K562 (cell line): ENCODE measurements at regions not wholly inside any gene's neighbourhood (a gene's known extent, or its start where the extent isn't known, plus 50 kb on each side); places are given as distances from the start of the nearest gene placed in this dataset.

ENCODE experiments used
- ATAC-seq: fragments of 200-7000 bp; cut with Tn5 transposase; 3 replicates; pipeline ENCODE4 v1.9.1; 2020; ENCODE audit warnings: moderate library complexity
- BruUV-seq: library from RNA; stranded (reverse); fragments of 400-500 nt; replicated peaks from 2 replicates; lab custom pipeline; 2021; lab: Mats Ljungman, UMichigan
- CTCF ChIA-PET: fragments of 300-600 bp; formaldehyde crosslinking; extraction: SDS; loops from one replicate; lab custom pipeline; 2021; ENCODE audit warnings: low intra/inter-chr PET ratio; lab: Yijun Ruan, JAX
- POLR2A ChIA-PET: fragments of 300-600, 350-650 bp; sonication (Branson Sonifier 250); formaldehyde crosslinking; extraction: SDS; loops from one replicate; lab custom pipeline; 2021; ENCODE audit warnings: antibody characterized with exemption, inconsistent platforms; lab: Yijun Ruan, JAX
- DNase-seq, 4 experiments: peaks; one replicate each; pipeline versions ENCODE4 v3.0.0 to v3.0.0-alpha.2; 2011 to 2018; ENCODE audit warnings: low spot score in 3 of 4, mixed read lengths in 3 of 4; ENCODE audit errors: extremely low read depth in 1 of 4
- FAIRE-seq: peaks from 2 replicates; lab custom pipeline; 2011; peaks lifted over from hg19 to GRCh38; lab: Jason Lieb, UNC
- H2AFZ ChIP-seq: 2 replicates; pipeline ENCODE4 v1.6.0; 2011; ENCODE audit warnings: low read depth, low read length, control low read depth, inconsistent platforms
- H3K27ac ChIP-seq: fragments of 200-600 bp; 3 replicates; pipeline ENCODE4 v1.8.0; 2011; ENCODE audit warnings: low read depth, mild to moderate bottlenecking, control low read depth, inconsistent platforms, low read length, moderate library complexity, mixed read lengths; ENCODE audit errors: extremely low read depth
- H3K27me3 ChIP-seq, 2 experiments: fragments of 300-600 bp in 1 of 2; 2 replicates in 1 of 2; 3 replicates in 1 of 2; pipeline versions ENCODE4 v1.6.0 to v1.8.0; 2011; ENCODE audit warnings: inconsistent platforms in 2 of 2, low read length in 2 of 2, mild to moderate bottlenecking in 1 of 2, mixed read lengths in 1 of 2, moderate library complexity in 1 of 2; ENCODE audit not compliant: control insufficient read depth in 2 of 2, insufficient read depth in 2 of 2
- H3K36me3 ChIP-seq: fragments of 300-600 bp; 3 replicates; pipeline ENCODE4 v1.8.0; 2011; ENCODE audit warnings: mild to moderate bottlenecking, low read length, inconsistent platforms; ENCODE audit not compliant: control insufficient read depth, insufficient read depth
- H3K4me1 ChIP-seq, 2 experiments: fragments of 200-600 bp in 1 of 2; replicated peaks in 1 of 2; 2 replicates in 1 of 2; 3 replicates in 1 of 2; pipeline versions ENCODE4 v1.5.1 to v1.8.0; 2011; ENCODE audit warnings: inconsistent platforms in 2 of 2, low read length in 2 of 2, mild to moderate bottlenecking in 1 of 2, mixed read lengths in 1 of 2, moderate library complexity in 1 of 2; ENCODE audit not compliant: control insufficient read depth in 2 of 2, insufficient read depth in 2 of 2
- H3K4me2 ChIP-seq: 2 replicates; pipeline ENCODE4 v1.6.1; 2011; ENCODE audit warnings: low read length, control low read depth, inconsistent platforms, mixed read lengths; ENCODE audit not compliant: insufficient read depth
- H3K4me3 ChIP-seq: fragments of 200-600 bp; sonication (generic), shearing (Covaris generic); 2 replicates; pipeline ENCODE4 v1.5.1; 2016; ENCODE audit warnings: control low read depth, inconsistent platforms
- H3K79me2 ChIP-seq: fragments of 200-600 bp; 3 replicates; pipeline ENCODE4 v1.8.0; 2011; ENCODE audit warnings: low read length, inconsistent platforms; ENCODE audit not compliant: control insufficient read depth, insufficient read depth
- H3K9ac ChIP-seq, 2 experiments: 2 replicates each; pipeline versions ENCODE4 v1.6.0 to v1.6.1; 2011; ENCODE audit warnings: low read depth in 2 of 2, low read length in 2 of 2, control low read depth in 1 of 2, inconsistent platforms in 1 of 2, mild to moderate bottlenecking in 1 of 2, mixed read lengths in 1 of 2; ENCODE audit not compliant: insufficient read depth in 1 of 2
- H3K9me1 ChIP-seq: one replicate; pipeline ENCODE4 v1.6.0; 2011; ENCODE audit warnings: inconsistent platforms, mild to moderate bottlenecking, low read length, moderate library complexity; ENCODE audit not compliant: control insufficient read depth, insufficient read depth
- H3K9me3 ChIP-seq: replicated peaks from 2 replicates; pipeline ENCODE4 v1.5.1; 2011; ENCODE audit warnings: low read depth, low read length, inconsistent platforms; ENCODE audit not compliant: control insufficient read depth, insufficient read depth
- H4K20me1 ChIP-seq: replicated peaks from 2 replicates; pipeline ENCODE4 v1.6.1; 2011; ENCODE audit warnings: low read length, inconsistent platforms, mixed read lengths; ENCODE audit not compliant: control insufficient read depth, insufficient read depth
- CBX3 ChIP-seq, 2 experiments: IDR thresholded peaks; 1 replicate in 1 of 2; 2 replicates in 1 of 2; pipeline ENCODE4 v1.6.1; 2012; ENCODE audit warnings: inconsistent platforms in 2 of 2, low read length in 2 of 2, borderline replicate concordance in 1 of 2, control low read depth in 1 of 2
- EGR1 ChIP-seq: fragments of 450-650 bp; conservative IDR thresholded peaks from 2 replicates; pipeline ENCODE4 v1.6.1; 2017; ENCODE audit warnings: mild to moderate bottlenecking
- NCOA2 ChIP-seq, 2 experiments: fragments of 450-650 bp; IDR thresholded peaks; 2 replicates each; pipeline ENCODE4 v1.6.1; 2018; ENCODE audit warnings: mild to moderate bottlenecking in 2 of 2, moderate library complexity in 1 of 2; ENCODE audit not compliant: partially characterized antibody in 2 of 2
- TCFL5 ChIP-seq: fragments of 250-450 bp; sonication (Bioruptor Pico); conservative IDR thresholded peaks from 2 replicates; pipeline ENCODE4 v1.6.1; 2021; ENCODE audit warnings: mild to moderate bottlenecking, moderate library complexity, matching md5 sums
- TSC22D4 ChIP-seq: fragments of 450-650 bp; IDR thresholded peaks from 2 replicates; pipeline ENCODE4 v1.6.1; 2016; ENCODE audit warnings: missing genetic modification characterization, missing biosample characterization, control low read depth
- WGBS: fragments of 100-300 bp; shearing (Covaris generic); methylation state at CpG from one replicate; pipeline ENCODE4 v1.1.6; 2016; ENCODE audit warnings: low coverage, mixed read lengths; ENCODE audit not compliant: insufficient coverage; ENCODE audit errors: missing lambda C conversion rate; 5-methylcytosine and 5-hydroxymethylcytosine counted together
- in situ Hi-C: fragments of 300-500 bp; cut with MboI; formaldehyde crosslinking; loops from 4 replicates; pipeline ENCODE4 v1.15.0; 2018; ENCODE audit warnings: inconsistent platforms, mixed read lengths
- intact Hi-C: fragments of 100-400 bp; cut with micrococcal nuclease; formaldehyde crosslinking; loops from 2 replicates; pipeline ENCODE4 v1.14.2; 2022
- TF ChIP-seq, protein P1 (sequence below), 2 experiments: fragments of 250-450 bp in 1 of 2; fragments of 450-650 bp in 1 of 2; sonication (Bioruptor Pico) in 1 of 2; IDR thresholded peaks; 2 replicates each; pipeline versions ENCODE4 v1.6.1 to v1.8.0; 2016 to 2021; ENCODE audit warnings: mild to moderate bottlenecking in 2 of 2, moderate library complexity in 2 of 2, missing compliant biosample characterization in 1 of 2, missing genetic modification characterization in 1 of 2
- TF ChIP-seq, protein P2 (sequence below): sonication (generic); IDR thresholded peaks from 2 replicates; pipeline ENCODE4 v1.6.1; 2016

DNA sequence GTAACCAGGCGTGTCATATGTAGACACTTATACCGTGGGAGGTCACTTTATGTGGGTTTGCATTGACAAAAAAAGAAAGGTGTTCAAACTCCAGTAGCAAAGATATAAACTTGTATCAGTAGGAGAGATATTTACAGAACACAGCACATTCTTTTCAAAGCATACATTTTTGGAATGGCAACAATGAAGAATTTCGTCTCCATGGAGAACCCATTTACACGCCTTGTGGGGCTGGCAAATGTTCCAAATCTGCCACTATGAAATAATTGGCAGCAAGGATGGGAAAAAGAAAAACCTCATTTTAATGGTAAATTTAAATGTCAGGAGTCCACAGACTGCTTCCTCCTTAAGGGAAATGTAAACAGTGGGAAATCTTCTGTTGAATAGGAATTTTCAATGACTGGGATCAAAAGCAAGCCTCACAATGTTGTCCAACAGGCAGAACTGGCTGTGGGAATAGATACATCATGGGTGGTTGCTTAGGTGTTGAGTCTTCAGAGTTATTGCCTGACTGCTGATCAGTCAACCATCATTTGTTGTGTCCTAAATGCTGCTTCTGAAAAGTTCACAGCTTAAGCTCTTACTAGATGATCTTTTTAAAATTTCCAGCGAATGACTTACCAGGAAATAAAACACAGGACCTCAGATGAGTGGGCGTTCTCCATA lies 256.6 kb upstream of the SEMA3C start:
- WGBS = 18% methylated on average over 6 of the region's 6 CpGs
- TF ChIP-seq, protein P1, sequence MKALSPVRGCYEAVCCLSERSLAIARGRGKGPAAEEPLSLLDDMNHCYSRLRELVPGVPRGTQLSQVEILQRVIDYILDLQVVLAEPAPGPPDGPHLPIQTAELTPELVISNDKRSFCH (CRISPR knock-in tag; IDR thresholded peaks at IDR 0.05) = no peak
- TF ChIP-seq, protein P1 (tag; IDR thresholded peaks at IDR 0.05) = no peak
- 0 out of 2 replicates have a peak, but pooled peaks have one; percentile 9 for TF ChIP-seq EGR1
- no peak for TF ChIP-seq CBX3 (IDR thresholded peaks at IDR 0.05; ENCODE audit: borderline replicate concordance in 1 of 2, low read length in 2 of 2)
- no peak overlapping the region for H3K27ac ChIP-seq
- DNase-seq = no peak
- FAIRE-seq = no peak
- ChIA-PET POLR2A (no interaction called here), CTCF (no interaction called here)
- H3K4me3 ChIP-seq = no peak overlapping the region
- no peak for ATAC-seq
- H3K4me2 ChIP-seq = no peak overlapping the region
- no TSS peak for BruUV-seq
- no peaks in the 10 kb centered on the region; the same call in 1 of the 2 replicates for H3K9me3 ChIP-seq
- H3K27me3 ChIP-seq = no peaks in the 10 kb centered on the region
- H3K79me2 ChIP-seq = no peaks in the 10 kb centered on the region
- H3K4me1 ChIP-seq = no peaks in the 10 kb centered on the region; a peak in 1 of 5 replicates
- intact Hi-C loops (no loop called here), in situ Hi-C loops (no loop called here)
- H3K9me1 ChIP-seq = no peaks in the 10 kb centered on the region
- H4K20me1 ChIP-seq = no peaks in the 10 kb centered on the region
- no peak overlapping the region for H2AFZ ChIP-seq
- no peak overlapping the region for H3K9ac ChIP-seq
- H3K36me3 ChIP-seq = no peaks in the 10 kb centered on the region

DNA sequence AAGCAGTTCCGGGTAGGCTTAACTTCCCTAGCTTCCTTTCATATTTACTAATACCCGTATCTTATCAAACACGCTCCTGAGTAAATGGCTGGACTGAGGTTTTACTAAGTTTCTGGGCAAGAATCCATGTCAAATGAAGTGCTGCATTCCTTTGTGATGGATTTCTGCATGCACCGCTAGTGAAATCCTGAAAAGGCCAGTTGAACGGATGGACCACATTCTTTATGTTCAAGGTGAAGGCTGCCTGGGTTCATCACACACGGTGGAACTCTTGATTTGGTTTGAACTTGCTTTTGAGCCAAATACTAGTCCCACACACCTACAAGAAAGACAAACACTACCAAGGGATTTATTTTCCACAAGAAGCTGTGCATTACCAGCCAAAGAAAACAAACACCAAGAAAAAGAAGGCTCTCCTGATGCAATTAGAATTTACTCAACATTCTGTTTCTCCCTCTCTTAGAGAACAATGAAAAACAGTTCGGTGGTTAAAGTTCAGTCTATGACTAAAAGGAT lies 255.0 kb upstream of the SEMA3C start:
- H3K9ac ChIP-seq = no peak overlapping the region
- peak overlapping the region; percentile 64 for H2AFZ ChIP-seq

More for the DNA sequence above, 255.0 kb upstream of the SEMA3C start:
- no peaks in the 10 kb centered on the region for H3K79me2 ChIP-seq
- FAIRE-seq = no peak
- no TSS peak for BruUV-seq
- H3K9me3 ChIP-seq = no peaks in the 10 kb centered on the region; the same call in 1 of the 2 replicates
- POLR2A ChIA-PET = no interaction called here
- intact Hi-C loops = no loop called here
- H4K20me1 ChIP-seq = no peaks in the 10 kb centered on the region
- 2% methylated on average over 7 of the region's 7 CpGs for WGBS
- TF ChIP-seq TCFL5 (CRISPR knock-in tag) = no peak
- no peak for TF ChIP-seq NCOA2 (IDR thresholded peaks at IDR 0.05; ENCODE audit: partially characterized antibody in 2 of 2)
- TF ChIP-seq, protein P2, sequence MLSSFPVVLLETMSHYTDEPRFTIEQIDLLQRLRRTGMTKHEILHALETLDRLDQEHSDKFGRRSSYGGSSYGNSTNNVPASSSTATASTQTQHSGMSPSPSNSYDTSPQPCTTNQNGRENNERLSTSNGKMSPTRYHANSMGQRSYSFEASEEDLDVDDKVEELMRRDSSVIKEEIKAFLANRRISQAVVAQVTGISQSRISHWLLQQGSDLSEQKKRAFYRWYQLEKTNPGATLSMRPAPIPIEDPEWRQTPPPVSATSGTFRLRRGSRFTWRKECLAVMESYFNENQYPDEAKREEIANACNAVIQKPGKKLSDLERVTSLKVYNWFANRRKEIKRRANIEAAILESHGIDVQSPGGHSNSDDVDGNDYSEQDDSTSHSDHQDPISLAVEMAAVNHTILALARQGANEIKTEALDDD = peak; percentile 25; the same call in 1 of the 2 replicates
- TF ChIP-seq TSC22D4 (tag) = no peak
- TF ChIP-seq, all 486 proteins: peak for 1
- ATAC-seq (peak; percentile 36; the same call in 2 of the 3 replicates), DNase-seq (no peak)
- H3K4me1 ChIP-seq = no peaks in the 10 kb centered on the region; a peak in 1 of 5 replicates
- H3K4me3 ChIP-seq = no peak overlapping the region
- H3K9me1 ChIP-seq = no peaks in the 10 kb centered on the region
- CTCF ChIA-PET = no interaction called here
- H3K36me3 ChIP-seq = no peaks in the 10 kb centered on the region
- in situ Hi-C loops = no loop called here
- H3K4me2 ChIP-seq = peak overlapping the region; percentile 45
- no peaks in the 10 kb centered on the region for H3K27me3 ChIP-seq
- no peak overlapping the region for H3K27ac ChIP-seq
